GM19324 (cell line): ENCODE measurements at regions not wholly inside any gene's neighbourhood (a gene's known extent, or its start where the extent isn't known, plus 50 kb on each side); places are given as distances from the start of the nearest gene placed in this dataset.
"Not testable (repeated sequence)": the region's sequence is repeated elsewhere in the genome, so short reads cannot be mapped to it uniquely, and the experiment has no call there.

ENCODE experiments used
- ATAC-seq: cut with Tn5 transposase; IDR thresholded peaks from one replicate; pipeline ENCODE4 v1.9.1; 2021; ENCODE audit warnings: mild to moderate bottlenecking, moderate library complexity; ENCODE audit not compliant: unreplicated experiment, low FRiP score

GRCh38 chr3:156043832-156044633 is 76.3 kb upstream of the KCNAB1 start:
- not testable (repeated sequence) for ATAC-seq

DNA sequence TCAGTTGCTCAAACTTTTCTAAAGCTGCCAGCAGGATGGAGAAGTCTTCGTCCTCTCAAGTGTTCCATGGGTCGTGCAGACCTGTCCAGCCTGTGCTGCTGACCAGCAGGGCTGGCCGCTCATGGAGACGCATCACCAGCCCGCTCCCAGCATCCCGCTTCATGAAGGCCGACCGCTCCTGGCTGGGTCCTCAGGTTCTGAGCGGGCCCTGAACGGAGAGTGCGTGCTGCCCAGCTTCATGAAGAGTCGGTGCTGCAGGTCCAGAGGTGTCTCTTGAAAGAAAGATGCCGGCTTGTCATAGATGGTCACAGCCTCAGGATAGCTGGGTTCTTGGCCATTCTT is 75.8 kb upstream of the KCNAB1 start:
- ATAC-seq, result no peak

GRCh38 chr3:156048483-156048882 is 71.9 kb upstream of the KCNAB1 start:
- not testable (repeated sequence) for ATAC-seq

DNA sequence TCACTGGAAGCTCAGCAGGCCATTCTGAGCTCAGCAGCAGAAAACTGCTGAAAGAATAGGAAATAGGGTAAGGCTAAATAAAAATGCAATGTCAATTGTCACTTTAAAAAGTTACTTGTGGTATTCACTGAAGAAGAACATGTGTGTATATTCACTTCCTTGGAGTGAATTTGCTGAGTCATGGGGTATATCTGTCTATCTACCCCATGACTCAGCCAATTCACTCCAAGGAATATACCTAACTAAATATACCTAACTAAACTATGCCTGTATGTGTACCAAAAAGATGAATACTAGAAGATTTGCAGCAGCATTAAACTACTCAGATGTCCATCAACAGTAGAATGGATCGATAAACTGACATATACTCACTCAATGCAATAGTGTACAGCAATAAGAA is 69.5 kb upstream of the KCNAB1 start:
- ATAC-seq, result no peak

DNA sequence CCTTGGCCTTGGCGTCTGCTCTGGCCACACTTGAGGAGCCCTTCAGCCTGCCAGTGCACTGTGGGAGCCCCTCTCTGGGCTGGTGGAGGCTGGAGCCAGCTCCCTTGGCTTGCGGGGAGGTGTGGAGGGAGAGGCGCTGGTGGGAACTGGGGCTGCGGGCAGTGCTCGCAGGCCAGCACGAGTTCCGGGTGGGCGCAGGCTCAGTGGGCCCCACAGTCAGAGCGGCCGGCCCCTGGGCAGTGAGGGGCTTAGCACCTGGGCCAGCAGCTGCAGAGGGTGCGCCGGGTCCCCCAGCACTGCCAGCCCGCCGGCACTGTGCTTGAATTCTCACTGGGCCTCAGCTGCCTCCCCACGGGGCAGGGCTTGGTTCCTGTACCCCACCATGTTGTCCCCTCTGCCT is 68.7 kb upstream of the KCNAB1 start:
- no peak for ATAC-seq

GRCh38 chr3:156052115-156052514 is 68.3 kb upstream of the KCNAB1 start:
- ATAC-seq, result no peak

DNA sequence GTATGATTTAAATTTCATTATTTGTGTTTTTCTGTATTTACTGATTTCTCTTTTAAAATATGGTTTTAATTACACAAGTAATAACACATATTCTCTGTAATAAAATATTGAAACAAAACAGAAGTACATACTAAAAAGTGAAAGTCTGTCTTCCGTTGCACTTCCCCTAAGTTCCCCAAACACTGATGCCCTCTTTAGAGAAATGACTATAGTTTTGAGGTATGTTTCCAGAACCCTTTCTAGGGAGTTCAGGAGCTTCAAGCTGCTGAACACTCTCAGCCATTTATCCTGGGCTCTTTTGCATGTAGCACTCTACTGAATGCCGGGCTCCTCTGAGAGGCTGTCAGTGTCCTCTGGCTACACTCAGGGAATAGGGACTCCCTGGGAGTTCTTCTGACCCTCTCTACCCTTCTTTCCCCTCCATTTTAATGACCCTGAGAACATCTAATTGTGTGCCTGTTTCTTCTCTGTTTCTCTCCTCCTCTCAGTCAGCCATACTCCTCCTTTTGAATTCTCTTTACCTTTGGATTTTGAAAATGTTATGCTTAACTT is 60.4 kb upstream of the KCNAB1 start:
- ATAC-seq, result no peak

DNA sequence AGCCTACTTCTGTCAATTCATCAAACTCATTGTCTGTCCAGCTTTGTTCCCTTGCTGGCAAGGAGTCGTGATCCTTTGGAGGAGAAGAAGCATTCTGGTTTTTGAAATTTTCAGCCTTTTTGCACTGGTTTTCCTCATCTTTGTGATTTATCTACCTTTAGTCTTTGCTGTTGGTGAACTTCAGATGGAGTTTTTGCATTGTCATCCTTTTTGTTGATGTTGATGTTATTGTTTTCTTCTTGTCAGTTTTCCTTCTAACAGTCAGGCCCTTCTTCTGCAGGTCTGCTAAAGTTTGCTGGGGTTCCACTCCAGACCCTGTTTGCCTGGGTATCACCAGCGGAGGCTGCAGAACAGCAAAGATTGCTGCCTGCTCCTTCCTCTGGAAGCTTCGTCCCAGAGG is 52.2 kb upstream of the KCNAB1 start:
- not testable (repeated sequence) for ATAC-seq

GRCh38 chr3:156070028-156070427 is 50.4 kb upstream of the KCNAB1 start:
- ATAC-seq, result no peak
